ENCODE measurements at regions not wholly inside any gene's neighbourhood (a gene's known extent, or its start where the extent isn't known, plus 50 kb on each side); places are given as distances from the start of the nearest gene placed in this dataset.

- H3K36me3 ChIP-seq (replicated peaks in 1 of 2; ENCODE audit: control insufficient read depth in 1 of 2, insufficient read depth in 2 of 2, low read length in 1 of 2) = no peaks in the 10 kb centered on the region
- WGBS (ENCODE audit: low lambda C conversion rate) = 51% methylated on average over 8 of the region's 8 CpGs
- no peak overlapping the region for H3K4me2 ChIP-seq
- no peaks in the 10 kb centered on the region for H3K27me3 ChIP-seq (ENCODE audit: insufficient read depth)
- ChIA-PET POLR2A (no interaction called here), CTCF (interaction anchor here (1.3 kb wide), 1 partner anchor 133 kb away, joined by 3 read pairs; no protein-coding TSS in a partner anchor)
- peaks cover 0 to 9% of the 10 kb centered on the region in 2 experiments; a peak in 1 of 4 replicates for H3K4me1 ChIP-seq (ENCODE audit: control insufficient read depth in 1 of 2, insufficient read depth in 2 of 2, low read depth in 1 of 2, low read length in 1 of 2)
- no peak for DNase-seq
- H3K4me3 ChIP-seq (ENCODE audit: low read depth in 2 of 2, low read length in 1 of 2) = no peak overlapping the region
- TF ChIP-seq GABPA (IDR thresholded peaks at IDR 0.05; ENCODE audit: low read depth) (no peak), FOSL2 (IDR thresholded peaks at IDR 0.05; ENCODE audit: borderline replicate concordance, low read depth) (no peak), FOXJ3 (CRISPR knock-in tag; IDR thresholded peaks at IDR 0.05) (no peak), MAX (IDR thresholded peaks at IDR 0.05; ENCODE audit: low read depth) (no peak), ZBTB33 (IDR thresholded peaks at IDR 0.05; ENCODE audit: borderline replicate concordance, low read depth) (no peak), SMC3 (IDR thresholded peaks at IDR 0.05; ENCODE audit: low read depth, low read length) (no peak), YY1 (IDR thresholded peaks at IDR 0.05; ENCODE audit: low read depth) (no peak), RXRA (IDR thresholded peaks at IDR 0.05; ENCODE audit: borderline replicate concordance, low read depth) (no peak), NRF1 (IDR thresholded peaks at IDR 0.05; ENCODE audit: low read depth, low read length) (no peak), RCOR1 (IDR thresholded peaks at IDR 0.05; ENCODE audit: low read length) (no peak), MEF2A (IDR thresholded peaks at IDR 0.05; ENCODE audit: borderline replicate concordance, low read depth) (no peak), RAD21 (IDR thresholded peaks at IDR 0.05; ENCODE audit: low read length) (no peak), ELF1 (IDR thresholded peaks at IDR 0.05) (no peak), GATA2 (CRISPR knock-in tag; IDR thresholded peaks at IDR 0.05) (no peak), FOXM1 (IDR thresholded peaks at IDR 0.05; ENCODE audit: low read depth) (no peak), MXI1 (IDR thresholded peaks at IDR 0.05; ENCODE audit: low read depth, low read length) (no peak), EZH2phosphoT487 (IDR thresholded peaks at IDR 0.05; ENCODE audit: borderline replicate concordance, low read depth) (no peak), PBX3 (IDR thresholded peaks at IDR 0.05) (no peak)
- no peaks in the 10 kb centered on the region for H3K9me2 ChIP-seq
- H3F3A ChIP-seq (replicated peaks; ENCODE audit: insufficient read depth) = no peaks in the 10 kb centered on the region
- no peaks in the 10 kb centered on the region for H3K79me2 ChIP-seq (ENCODE audit: insufficient read depth)
- H3K9me3 ChIP-seq = no peaks in the 10 kb centered on the region
- no peak overlapping the region for H3K27ac ChIP-seq (ENCODE audit: low read depth in 2 of 2, low read length in 1 of 2)
- H3K9ac ChIP-seq = no peak overlapping the region
- no peaks in the 10 kb centered on the region for H4K20me1 ChIP-seq (ENCODE audit: insufficient read depth)
- no peak overlapping the region for H2AFZ ChIP-seq (ENCODE audit: low read depth)
These were observed 122.9 kb upstream of the NTF3 start for GRCh38 chr12:5308996-5309395.
